GM18907 (cell line): ENCODE measurements at regions not wholly inside any gene's neighbourhood (a gene's known extent, or its start where the extent isn't known, plus 50 kb on each side); places are given as distances from the start of the nearest gene placed in this dataset.
"Not testable (repeated sequence)": the region's sequence is repeated elsewhere in the genome, so short reads cannot be mapped to it uniquely, and the experiment has no call there.

Experiments used
- ATAC-seq: cut with Tn5 transposase; IDR thresholded peaks from one replicate; pipeline ENCODE4 v1.9.1; 2021; ENCODE audit warnings: mild to moderate bottlenecking, moderate library complexity; ENCODE audit not compliant: unreplicated experiment

DNA sequence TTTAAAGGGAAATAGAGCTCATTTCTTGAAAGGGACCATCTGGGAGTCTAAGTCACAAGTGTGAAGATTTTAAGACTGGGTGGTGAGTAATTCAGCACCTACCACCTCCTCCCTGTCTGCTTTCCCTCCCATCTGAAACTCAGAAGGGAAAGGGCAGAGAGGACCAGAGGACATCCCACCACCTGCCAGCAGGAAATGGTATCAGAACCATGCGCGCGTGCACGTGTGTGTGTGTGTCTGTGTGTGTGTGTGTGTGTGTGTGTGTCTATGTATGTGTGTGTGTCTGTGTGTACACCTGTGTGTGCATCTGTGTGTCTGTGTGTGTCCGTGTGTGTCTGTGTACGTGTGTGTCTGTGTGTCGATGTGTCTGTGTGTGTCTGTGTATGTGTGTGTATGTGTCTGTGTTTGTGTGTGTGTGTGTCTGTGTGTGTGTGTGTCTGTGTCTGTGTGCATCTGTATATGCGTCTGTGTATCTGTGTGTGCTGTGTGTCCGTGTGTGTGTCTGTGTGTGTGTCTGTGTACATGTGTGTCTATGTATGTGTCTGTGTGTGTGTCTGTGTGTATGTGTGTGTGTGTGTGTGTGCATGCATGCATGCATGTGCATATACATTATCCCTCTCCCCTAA is 76.8 kb downstream of the ZFP36L2 start:
- ATAC-seq: no peak

DNA sequence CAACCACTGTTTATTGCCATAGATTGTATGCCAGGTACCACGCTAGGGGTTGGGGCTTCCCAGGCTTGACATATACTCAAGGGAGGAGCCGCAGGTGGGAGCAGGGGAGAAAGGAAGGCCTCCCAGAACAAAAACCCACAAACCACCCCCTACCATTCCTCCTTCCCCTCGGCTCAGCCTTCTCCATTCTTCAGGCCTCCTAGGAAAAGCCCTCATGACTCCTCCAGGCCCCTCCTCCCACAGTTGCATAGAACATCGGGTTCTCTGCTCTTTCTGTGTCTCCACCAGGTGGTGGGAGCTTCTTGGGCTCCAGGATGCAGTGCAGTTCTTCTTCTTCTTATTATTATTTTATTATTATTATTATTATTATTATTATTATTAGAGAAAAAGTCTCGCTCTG is 80.3 kb downstream of the ZFP36L2 start:
- ATAC-seq: no peak

DNA sequence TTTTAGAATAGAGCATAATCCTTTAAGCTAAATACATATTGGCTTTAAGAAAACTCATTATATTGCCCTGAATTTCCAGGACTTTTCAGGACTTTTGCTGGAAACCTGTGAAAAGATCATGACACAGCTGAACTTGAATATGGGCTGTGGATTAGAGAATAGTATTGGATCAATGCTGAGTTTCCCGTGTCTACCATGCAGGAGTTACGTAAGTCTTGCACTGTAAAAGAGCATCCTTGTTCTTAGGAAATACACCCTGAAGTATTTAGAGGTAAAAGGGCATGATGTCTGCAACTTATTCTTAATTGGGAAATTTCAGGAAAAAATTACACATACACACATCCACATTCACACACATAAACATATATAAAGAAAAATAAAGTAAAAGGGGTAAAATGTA is 82.1 kb downstream of the ZFP36L2 start:
- ATAC-seq: no peak

DNA sequence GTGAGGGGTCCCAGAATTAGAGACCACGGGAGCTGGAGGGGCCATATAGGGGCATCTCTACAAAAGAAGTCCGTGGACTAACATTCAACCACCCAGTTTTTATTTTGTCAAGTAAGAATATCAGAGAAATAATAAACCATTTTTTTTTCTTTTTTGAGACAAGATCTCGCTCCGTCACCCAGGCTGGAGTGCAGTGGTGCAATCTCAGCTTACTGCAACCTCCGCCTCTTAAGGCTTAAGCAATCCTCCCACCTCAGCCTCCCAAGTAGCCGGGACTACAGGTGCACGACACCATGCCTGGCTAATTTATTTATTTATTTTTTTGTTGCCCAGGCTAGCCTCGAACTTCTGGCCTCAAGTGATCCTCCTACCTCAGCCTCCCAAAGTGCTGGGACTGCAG is 82.7 kb downstream of the ZFP36L2 start:
- no peak for ATAC-seq

DNA sequence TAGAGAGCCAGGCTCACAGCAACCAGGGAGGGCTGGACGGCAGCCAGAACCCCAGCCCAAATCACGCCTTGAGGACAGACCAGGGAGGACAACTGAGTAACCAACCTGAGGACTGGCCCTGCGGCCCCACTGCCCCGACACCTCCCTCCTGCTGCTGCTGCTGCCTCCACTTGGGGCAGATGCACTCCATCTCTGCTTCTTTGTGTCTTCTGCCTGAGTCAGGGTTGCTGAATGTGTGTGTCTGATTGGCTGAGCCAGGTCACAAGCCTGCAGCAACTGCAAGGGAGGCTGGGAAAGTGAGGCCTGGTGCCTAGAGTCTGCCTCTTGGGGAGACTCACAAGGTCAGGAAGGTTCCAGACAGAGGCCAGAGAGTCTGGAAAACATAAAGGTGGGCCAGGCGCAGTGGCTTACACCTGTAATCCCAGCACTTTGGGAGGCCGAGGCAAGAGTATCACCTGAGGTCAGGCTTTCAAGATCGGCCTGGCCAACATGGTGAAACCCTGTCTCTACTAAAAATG is 83.4 kb downstream of the ZFP36L2 start:
- no peak for ATAC-seq

DNA sequence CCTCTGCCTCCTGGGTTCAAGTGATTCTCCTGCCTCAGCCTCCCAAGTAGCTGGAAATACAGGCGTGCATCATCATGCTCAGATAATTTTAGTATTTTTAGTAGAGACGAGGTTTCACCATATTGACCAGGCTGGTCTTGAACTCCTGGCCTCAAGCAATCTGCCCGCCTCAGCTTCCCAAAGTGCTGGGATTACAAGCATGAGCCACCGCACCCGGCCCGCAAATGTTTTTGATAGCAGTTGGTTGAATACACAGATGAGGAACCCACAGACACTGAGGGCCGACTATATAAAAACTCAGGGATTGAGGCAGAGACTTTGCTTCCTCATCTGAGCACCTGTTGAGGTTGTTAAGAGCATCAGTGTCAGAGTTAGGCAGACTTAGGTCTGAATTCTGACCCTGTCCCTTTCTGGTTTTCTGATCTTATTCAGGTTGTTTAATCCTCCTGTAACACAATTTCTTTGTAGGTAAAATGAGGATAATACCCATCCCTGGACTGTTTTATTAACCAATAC is 84.7 kb downstream of the ZFP36L2 start:
- not testable (repeated sequence) for ATAC-seq

DNA sequence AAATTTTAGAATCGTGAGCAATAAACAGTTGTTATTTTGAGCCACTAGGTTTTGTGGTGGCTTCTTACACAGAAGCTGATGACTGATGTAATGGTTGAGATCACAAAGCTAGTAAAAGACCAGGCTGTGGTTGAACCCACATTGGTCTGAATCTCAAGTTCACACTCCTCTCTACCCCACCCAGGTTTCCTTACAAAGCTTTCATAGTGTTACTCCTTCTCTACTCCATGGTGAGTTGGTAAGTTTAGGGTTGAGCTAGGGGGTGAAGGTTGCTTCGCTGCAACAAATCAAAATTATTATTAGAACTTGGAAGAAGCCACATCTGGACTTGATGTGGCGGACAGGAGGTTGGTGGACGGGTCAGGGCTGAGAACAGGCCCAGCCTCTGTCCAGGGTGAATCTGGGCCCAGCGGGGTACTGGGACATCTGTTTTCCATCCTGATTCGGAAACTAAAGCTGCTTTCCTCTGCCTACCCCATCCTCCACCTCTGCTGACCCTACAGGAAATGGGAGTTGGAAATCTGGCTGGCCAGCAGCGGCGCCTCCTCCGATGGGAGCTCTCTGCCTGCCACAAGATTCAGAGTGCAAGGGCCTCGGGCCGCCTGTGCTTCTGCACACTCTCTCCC is 86.3 kb downstream of the ZFP36L2 start:
- ATAC-seq: no peak

DNA sequence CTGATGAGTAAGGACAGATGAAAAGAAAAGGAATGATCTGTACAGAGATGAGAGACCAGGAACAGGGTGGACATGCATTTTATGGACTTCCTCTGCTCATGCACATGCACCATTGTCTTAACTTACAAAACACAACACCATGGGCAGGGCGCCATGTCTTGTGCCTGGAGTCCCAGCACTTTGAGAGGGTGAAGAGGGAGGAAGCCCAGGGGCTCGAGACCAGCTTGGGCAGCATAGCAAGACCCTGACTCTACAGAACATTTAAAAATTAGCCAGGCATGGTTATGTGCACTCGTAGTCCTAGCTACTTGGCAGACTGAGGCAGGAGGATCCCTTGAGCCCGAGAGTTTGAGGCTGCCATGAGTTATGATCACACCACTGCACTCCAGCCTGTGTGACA is 86.9 kb downstream of the ZFP36L2 start:
- no peak for ATAC-seq

DNA sequence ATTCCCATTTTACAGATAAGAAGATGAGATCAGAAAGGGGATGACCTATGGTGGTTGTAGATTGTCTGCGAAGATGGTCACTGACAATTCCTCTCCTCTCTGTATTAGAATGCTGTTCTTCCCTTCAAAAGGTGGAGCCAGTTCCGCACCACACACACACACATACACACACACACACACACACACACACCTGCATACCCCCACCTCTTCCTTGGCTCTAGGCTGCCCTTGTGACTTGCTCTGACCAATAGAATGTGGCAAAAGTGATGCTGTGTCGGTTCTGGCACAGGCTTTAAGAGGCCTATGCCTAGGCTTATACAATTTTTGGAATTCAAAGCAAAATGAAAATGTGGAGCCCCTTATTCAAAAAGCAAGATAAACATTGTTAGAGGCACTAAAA is 88.0 kb downstream of the ZFP36L2 start:
- ATAC-seq: no peak

DNA sequence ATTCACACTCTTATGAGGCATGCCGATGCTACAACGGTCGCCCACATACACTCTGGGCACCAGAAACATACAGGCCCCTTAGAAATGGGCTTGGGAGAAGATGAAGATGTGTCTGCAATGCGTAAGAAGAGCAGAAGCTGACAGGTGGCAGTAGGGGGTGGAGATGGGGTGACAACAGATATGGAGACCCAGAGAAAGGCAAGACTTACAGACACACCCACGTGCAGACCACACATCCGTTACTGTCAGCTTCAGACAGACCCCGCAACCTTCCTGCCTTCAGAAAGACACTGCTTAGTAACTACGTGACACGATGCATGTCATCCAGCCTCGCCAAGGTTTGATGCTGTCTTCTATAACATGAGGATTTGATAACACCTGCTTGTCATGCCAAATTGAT is 89.5 kb downstream of the ZFP36L2 start:
- no peak for ATAC-seq

DNA sequence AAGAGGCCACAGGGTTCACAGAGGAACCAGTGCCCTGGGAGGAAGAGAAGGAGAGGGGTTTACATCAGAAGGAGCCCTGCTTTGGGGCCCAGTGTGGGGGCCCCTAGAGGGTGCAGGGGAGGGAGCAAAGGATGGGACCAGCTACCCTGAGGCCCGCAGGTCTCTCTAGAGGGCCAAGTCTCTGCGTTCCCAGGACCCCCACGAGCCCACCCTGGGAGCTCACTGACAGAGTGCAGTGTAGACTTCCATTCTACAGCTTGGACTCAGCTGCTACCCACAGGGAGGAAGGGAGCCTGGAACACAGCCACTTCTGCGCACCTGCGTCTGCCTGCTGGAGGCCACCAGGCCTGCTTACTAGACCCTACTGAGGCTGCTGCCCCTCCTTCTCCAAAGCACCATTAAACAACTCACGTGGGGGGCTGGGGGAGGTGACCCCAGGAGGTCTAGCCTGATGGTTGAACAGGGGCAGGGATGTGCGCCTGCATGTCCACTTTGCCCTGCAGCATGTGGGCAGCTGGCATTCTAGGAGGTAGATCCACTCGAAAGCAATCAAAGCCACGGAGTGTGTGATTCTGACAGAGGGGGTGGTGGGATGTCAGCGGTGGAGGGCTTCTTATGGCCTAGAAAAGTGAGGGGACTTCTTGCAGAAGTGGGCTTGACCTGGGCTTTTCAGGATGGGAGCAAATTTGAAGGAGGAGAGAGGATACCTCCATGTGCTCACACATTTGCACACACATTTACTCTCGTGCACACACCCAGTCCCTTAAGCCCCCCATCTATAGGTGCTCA is 90.2 kb downstream of the ZFP36L2 start:
- no peak for ATAC-seq

DNA sequence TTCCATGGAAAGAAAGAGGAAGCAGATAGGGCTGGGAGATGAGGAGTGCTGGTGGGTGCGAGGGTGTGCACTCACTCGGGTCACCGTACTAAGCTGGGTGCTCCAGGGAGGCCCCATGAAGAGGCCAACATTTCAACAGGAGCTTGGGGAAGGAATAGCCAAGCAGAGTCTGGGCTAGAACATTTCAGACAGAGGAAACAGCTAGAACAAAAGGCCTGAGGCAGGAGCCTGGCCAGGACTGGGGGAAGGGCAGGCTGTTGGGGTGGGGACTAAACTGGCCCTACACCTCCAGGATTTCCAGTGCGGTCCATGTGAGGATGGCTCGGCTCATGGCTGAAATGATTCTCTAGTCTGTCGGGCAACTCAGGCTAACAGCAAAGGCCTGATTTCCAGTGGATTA is 90.8 kb downstream of the ZFP36L2 start:
- no peak for ATAC-seq

DNA sequence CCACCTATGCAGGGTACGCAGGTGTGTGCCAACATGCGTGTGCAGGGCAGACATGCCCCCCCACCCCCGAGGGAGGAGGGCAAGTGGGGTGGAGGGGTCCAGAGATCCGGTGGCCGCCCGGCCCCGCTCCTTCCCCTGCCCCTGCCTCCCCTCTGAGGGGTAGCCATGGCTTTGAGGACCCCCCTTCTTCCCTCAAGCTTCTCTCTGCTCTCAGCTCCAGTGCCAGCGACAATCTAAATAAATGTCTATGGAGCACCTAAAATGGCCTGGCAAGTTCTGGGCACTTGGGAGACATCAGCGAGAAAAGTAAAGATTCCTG is 91.9 kb downstream of the ZFP36L2 start:
- no peak for ATAC-seq

DNA sequence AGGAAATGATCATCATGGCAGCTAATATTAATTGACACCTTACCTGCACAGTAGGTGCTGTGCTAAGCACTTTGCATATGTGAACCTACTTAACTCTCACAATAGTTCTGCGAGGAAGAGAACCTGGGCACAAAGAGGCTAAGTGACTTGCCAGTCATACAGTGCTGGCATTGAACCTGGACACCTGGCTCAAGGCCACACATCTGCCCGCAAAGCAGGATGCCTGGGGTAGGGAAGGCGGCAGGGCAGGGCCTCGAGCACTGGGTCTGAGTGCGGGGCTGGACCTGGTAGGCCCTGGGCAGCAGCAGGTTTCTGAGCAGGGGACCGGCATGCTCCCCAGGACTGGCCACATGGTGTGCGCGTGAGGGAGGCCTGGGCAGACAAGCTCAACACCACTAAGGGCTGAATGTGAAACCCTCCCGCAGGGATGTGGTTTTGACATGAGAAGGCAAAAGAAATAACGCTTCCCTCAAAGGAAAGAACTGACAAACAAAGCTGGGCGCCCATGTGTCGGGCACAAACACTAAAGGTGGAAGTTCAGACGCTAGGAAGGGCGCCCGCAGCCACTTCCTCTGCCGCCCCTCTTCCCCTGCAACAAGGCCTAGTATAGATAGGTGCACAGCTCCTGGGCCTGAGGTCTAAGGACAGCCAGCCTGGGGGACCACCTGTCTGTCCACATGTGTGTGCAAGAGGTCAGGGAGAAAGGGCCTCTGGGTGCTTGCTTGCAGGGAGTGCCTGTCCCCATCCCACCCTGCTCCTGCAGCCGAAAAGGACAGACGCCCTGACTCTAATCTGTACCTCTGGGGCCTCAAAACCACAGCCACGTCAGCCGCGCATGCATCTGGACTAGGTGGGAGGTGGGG is 92.5 kb downstream of the ZFP36L2 start:
- peak; percentile 38 for ATAC-seq

DNA sequence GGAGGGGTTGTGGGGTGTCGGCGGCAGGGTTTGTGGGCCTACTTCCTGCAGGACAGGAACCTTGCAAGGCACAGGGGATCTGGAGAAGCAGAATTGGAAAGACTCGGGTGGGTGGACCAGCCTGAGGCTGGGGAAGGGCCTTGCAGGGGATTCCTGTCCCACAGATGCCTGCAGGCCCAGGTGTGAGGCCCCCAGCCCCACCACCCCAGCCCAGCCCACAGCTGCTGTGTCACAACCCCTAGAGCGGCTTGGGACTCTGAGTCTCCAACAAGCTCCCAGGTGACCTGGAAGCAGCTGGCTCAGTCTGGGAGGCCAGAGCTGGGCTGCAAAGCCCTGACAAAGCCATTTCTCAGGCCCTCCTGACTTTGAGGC is 93.1 kb downstream of the ZFP36L2 start:
- no peak for ATAC-seq

DNA sequence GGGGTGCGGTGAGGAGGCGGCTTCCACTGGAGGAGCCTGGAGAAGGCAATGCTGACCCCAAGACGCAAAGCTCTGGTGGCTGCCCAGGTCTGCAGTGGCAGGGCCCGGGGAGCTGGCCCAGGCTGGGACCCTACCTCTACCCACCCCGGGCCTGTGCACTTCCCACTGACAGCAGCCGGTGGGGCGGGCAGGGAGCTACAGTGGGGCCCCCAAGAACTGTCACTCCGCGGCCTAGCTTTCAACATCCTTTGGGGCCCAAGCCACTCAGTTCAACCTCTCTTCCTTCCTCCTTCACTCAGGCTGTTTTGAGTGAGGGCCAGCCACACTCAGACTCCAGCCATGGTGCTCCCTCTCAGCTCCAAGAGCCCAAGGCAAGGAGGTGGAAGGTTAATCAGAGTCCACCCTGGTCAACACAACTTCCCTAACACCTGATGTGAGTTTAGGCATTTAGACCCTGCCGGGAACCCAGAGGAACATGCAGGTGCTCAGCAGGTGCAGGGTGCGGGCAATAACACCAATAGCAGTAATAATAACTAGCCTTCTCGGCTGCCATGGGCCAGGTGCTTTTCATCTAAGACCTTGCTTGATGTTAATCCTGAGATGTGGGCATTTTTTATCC is 93.6 kb downstream of the ZFP36L2 start:
- no peak for ATAC-seq

DNA sequence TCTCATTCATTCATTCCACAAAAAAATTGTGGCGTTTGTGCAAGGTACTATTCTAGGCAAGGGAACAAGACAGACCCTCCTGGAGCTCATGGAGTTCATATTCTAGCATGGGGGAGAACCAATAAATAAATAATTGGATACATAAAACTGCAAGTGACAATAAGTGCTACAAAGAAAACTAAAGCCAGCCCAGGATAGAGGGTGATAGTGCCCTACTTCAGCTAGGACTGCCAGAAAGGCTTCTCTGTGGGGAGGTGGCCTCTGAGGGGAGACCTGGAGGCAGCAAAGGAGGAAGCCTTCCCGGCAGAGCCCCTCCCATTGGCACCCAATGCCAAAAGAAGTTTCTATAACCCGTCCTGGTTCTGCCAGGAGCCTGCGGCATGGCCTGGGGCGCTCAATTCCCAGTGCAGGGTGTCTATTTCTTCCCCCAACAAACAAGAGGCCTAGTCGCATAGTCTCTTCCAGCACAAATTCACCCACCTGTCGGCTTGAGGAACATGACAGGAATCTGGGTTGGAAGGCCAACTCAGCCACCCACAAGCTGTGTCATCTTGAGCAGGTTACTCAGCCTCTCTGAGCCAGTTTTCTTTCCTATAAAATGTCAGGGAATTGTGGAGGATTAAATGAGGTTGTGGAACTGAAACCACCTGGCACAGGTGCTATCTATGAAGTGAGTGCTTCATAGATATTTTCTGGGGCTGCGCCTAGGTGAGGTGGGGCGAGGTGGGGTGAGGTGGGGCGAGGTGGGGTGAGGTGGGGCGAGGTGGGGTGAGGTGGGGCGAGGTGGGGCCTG is 94.3 kb downstream of the ZFP36L2 start:
- ATAC-seq: no peak

DNA sequence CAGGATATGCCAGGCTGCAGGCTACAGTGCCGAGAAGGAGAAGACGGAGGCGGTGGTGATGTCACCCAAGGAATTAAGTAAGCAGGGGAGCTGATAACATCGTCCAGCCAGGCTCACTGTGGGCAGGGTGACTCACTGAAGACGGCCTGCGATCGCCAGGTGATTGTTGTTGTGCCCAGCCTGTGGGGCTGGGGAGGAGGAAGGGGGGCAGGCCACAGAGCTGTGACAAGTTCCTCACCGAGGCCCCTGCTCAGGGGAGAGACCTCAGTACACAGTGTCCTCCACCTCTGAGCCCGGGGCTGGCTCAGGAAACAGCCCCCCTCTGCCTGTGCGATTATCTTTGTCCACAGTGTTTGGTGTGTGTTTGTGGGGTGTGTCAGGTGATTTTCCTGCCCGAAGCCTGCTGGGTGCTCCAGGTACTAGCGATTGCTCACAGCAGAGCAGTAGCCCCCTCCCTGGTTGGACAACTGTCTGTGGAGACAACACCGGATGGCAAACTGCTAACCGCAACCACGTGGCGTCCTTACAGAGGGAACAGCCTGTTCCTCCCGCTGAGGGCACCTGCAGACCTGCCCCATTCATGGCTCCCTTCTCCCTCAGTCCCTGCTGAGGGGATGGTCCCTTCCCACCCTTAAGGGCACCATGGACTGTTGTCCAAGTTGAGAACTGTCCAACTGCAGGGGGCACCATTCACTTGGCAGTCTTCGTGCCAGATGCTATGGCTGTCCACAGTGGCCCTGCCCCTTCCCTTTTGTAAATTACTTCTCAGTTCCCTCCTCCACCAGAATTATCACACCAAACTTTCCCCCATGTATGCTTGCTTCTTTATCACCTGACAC is 95.1 kb downstream of the ZFP36L2 start:
- ATAC-seq: peak; percentile 54

DNA sequence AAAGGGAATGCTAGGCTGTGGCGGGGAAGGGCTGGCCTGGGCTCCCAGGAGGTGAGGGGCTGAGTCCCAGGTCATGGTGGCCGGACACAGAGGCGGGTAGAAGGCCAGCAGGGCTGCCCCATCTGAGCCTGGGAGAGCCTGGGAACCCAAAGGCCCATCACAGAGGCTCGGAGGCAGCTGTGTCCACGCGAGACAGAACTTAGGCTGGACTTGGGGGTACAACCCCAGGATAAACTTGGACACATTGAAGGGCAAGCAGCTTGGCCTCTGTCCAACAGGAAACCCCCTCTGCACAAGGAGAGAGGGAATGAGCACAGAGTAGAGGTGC is 95.9 kb downstream of the ZFP36L2 start:
- ATAC-seq: no peak
